ENCODE measurements at regions not wholly inside any gene's neighbourhood (a gene's known extent, or its start where the extent isn't known, plus 50 kb on each side); places are given as distances from the start of the nearest gene placed in this dataset.

DNA sequence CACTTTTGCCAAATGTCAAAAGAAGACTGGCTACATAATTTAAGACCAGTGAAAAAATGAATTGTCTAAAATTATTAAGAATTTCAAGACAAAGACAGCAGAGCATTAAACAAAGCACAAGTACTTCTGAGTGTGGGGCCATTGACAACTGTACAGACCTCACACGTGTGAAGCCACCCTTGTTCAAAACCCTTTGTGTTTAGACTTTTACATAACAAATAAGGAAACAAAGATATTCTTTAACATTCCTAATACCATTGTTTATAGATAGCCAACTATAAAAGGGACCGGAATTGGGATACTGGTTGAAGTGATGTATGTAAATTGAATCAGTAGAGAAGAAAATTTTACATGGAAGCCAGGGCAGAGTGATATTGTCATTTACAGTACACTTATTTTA lies 624.2 kb downstream of the PCDH18 start:
- TF ChIP-seq, protein P1, sequence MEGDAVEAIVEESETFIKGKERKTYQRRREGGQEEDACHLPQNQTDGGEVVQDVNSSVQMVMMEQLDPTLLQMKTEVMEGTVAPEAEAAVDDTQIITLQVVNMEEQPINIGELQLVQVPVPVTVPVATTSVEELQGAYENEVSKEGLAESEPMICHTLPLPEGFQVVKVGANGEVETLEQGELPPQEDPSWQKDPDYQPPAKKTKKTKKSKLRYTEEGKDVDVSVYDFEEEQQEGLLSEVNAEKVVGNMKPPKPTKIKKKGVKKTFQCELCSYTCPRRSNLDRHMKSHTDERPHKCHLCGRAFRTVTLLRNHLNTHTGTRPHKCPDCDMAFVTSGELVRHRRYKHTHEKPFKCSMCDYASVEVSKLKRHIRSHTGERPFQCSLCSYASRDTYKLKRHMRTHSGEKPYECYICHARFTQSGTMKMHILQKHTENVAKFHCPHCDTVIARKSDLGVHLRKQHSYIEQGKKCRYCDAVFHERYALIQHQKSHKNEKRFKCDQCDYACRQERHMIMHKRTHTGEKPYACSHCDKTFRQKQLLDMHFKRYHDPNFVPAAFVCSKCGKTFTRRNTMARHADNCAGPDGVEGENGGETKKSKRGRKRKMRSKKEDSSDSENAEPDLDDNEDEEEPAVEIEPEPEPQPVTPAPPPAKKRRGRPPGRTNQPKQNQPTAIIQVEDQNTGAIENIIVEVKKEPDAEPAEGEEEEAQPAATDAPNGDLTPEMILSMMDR (IDR thresholded peaks at IDR 0.05): no peak
- no peak for TF ChIP-seq POLR2A (IDR thresholded peaks at IDR 0.05)
